Fibroblast of upper back skin (primary cell): ENCODE measurements at regions not wholly inside any gene's neighbourhood (a gene's known extent, or its start where the extent isn't known, plus 50 kb on each side); places are given as distances from the start of the nearest gene placed in this dataset.
A peak's percentile ranks its signal among the peaks of the same experiment; 100 is the strongest.

Source experiments
- DNase-seq: peaks from one replicate; pipeline ENCODE4 v3.0.0-alpha.2; 2013

GRCh38 chr5:142473038-142473437, 148.2 kb upstream of the SPRY4 start:
- no peak for DNase-seq

- peak; percentile 91 for DNase-seq
These were observed 147.6 kb upstream of the SPRY4 start for GRCh38 chr5:142472306-142472951.

- peak; percentile 49 for DNase-seq
These were observed 141.6 kb upstream of the SPRY4 start for GRCh38 chr5:142466195-142466971.

GRCh38 chr5:142465476-142465875, 140.7 kb upstream of the SPRY4 start:
- DNase-seq, result no peak

- DNase-seq, result no peak
These were observed 139.1 kb upstream of the SPRY4 start for GRCh38 chr5:142463904-142464303.

GRCh38 chr5:142461028-142461590, 136.3 kb upstream of the SPRY4 start:
- DNase-seq, result no peak

- no peak for DNase-seq
These were observed 134.4 kb upstream of the SPRY4 start for GRCh38 chr5:142459209-142459608.

- DNase-seq, result no peak
These were observed 131.0 kb upstream of the SPRY4 start for GRCh38 chr5:142455856-142456255.

GRCh38 chr5:142453932-142454331, 129.1 kb upstream of the SPRY4 start:
- DNase-seq, result no peak

GRCh38 chr5:142450419-142450818, 125.6 kb upstream of the SPRY4 start:
- no peak for DNase-seq

- no peak for DNase-seq
These were observed 123.1 kb upstream of the SPRY4 start for GRCh38 chr5:142447887-142448286.

- DNase-seq, result no peak
These were observed 122.1 kb upstream of the SPRY4 start for GRCh38 chr5:142446960-142447279.

- DNase-seq, result peak; percentile 70
These were observed 121.5 kb upstream of the SPRY4 start for GRCh38 chr5:142446131-142446959.

- DNase-seq, result no peak
These were observed 120.4 kb upstream of the SPRY4 start for GRCh38 chr5:142445266-142445665.

GRCh38 chr5:142441616-142442015, 116.8 kb upstream of the SPRY4 start:
- DNase-seq, result peak; percentile 60

- peak; percentile 48 for DNase-seq
These were observed 114.5 kb upstream of the SPRY4 start for GRCh38 chr5:142439207-142439860.

GRCh38 chr5:142438573-142438972, 113.8 kb upstream of the SPRY4 start:
- DNase-seq, result no peak

GRCh38 chr5:142437563-142437962, 112.7 kb upstream of the SPRY4 start:
- no peak for DNase-seq

GRCh38 chr5:142435410-142436115, 110.7 kb upstream of the SPRY4 start:
- DNase-seq, result no peak

GRCh38 chr5:142434322-142434612, 109.4 kb upstream of the SPRY4 start:
- no peak for DNase-seq

GRCh38 chr5:142433526-142434321, 108.9 kb upstream of the SPRY4 start:
- peak; percentile 68 for DNase-seq

GRCh38 chr5:142432961-142433360, 108.1 kb upstream of the SPRY4 start:
- DNase-seq, result no peak
